Ovary (tissue), 3 donors: ENCODE measurements at regions not wholly inside any gene's neighbourhood (a gene's known extent, or its start where the extent isn't known, plus 50 kb on each side); places are given as distances from the start of the nearest gene placed in this dataset.

Experiments
- CTCF ChIP-seq, 3 donors: fragments of 450-650 bp in 2 of 3; fragments of 200-600 bp in 1 of 3; IDR thresholded peaks; one replicate each; pipeline versions ENCODE4 v1.5.1 to v1.8.0; 2016 to 2022; ENCODE audit warnings: antibody characterized with exemption in 3 of 3, mild to moderate bottlenecking in 1 of 3
- POLR2A ChIP-seq: fragments of 450-650 bp; IDR thresholded peaks from one replicate; pipeline ENCODE4 v1.6.1; 2017; ENCODE audit warnings: antibody characterized with exemption, mild to moderate bottlenecking, moderate library complexity
- donor health status: DM: no; HTN: no; CAD: no.

GRCh38 chr4:13706716-13707115 lies 79.2 kb upstream of the BOD1L1 start:
- no peak for TF ChIP-seq CTCF (IDR thresholded peaks at IDR 0.05)
- TF ChIP-seq POLR2A, result no peak
